ELR (cell line): ENCODE measurements at regions not wholly inside any gene's neighbourhood (a gene's known extent, or its start where the extent isn't known, plus 50 kb on each side); places are given as distances from the start of the nearest gene placed in this dataset.

Experiments used
- DNase-seq: peaks from one replicate; pipeline ENCODE4 v3.0.0-alpha.2; 2015; ENCODE audit warnings: low read depth

DNA sequence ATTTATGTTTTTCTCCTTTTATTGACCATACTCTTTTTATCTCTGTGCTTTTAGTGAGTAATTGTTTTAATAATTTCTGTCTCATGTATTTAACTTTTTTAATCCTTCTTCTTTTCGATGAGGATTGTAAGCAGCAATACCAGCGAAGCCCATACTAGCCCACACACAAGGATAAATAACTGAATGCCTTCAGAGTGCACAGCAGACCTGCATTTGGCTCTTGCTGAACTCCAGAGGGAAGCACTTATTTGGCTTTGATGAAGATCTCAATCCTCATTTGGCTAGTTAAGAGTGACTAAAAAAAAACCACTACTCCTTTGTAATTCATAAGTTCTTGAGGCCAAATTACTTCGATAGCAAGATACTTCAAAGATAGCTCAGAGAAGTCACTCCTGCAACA, 293.3 kb downstream of the METTL15 start:
- DNase-seq: no peak

DNA sequence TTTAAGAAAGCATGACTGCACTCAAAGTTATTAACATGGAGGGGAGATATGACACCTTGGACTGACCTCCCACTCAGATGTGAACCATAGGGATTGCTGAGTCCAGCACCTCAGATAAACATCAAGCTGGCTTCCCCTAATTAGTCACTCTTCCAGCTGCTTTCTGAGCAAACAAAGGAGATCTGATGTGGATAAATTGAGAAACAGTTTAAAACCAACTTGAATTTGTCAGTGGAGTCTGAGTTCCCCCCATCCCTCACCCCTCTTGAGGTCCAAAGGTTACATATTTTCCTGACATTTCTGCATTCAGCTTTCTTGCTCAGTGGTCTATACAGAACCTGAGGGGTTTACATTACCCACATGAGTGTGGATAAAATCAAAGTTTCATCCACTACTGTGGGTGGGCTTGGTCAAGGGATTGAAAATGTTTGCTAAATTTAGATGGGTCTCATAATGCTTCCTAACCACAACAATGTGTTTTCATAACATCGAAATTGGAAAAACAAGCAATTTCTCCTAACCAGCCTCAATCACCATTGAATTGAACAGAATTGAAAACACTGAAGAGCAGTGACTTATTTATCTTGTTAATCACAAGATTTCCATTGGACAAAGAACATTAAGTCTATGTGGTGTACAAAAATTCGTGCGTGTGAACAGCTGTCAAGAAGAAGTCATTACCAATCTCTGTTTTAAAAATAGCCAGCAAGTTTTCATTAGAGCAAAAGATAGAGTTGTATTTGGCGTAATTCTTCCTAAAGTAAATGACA, 292.3 kb downstream of the METTL15 start:
- DNase-seq: peak; percentile 58

DNA sequence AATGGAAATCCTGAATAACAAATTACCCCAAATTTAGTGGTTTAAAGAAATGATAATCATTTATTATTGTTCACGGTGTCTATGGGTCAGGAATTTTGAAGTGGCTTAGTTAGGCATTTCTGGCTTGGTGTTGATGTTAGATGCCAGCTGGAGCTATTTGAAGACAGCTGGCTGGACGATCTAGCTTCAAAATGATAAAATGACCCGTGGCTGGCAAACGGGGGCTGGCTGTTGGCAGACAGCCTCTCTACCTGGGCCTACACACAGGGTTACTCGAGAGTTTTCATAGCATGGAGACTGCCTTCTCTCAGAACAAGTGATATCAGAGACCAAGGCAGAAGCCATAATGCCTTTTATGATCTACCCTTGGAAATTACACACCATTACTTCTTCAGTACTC, 285.2 kb downstream of the METTL15 start:
- DNase-seq: no peak

DNA sequence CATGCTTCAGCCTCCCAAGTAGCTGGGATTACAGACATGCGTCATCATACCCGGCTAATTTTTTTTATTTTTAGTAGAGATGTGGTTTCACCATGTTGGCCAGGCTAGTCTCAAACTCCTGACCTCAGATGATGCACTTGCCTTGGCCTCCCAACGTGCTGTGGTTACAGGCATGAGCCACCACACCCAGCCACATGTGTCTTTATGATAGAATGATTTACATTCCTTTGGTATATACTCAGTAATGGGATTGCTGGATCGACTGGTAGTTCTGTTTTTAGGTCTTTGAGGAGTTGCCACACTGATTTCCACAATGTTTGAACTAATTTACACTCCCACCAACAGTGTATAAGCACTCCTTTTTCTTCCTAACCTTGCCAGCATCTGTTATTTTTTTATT, 276.2 kb downstream of the METTL15 start:
- DNase-seq: peak; percentile 96

DNA sequence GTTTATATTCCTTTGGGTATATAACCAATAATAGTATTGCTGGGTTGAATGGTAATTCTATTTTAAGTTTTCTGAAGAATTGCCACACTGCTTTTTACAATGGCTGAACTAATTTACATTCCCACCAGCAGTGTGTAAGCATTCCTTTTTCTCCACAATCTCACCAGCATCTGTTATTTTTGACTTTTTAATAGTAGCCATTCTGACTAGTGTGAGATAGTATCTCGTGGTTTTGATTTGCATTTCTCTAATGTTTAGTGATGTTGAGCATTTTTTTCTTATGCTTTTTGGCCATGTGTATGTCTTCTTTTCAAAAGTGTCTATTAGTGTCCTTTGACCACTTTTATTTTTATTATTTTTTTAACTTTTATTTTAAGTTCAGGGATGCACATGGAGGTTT, 275.3 kb downstream of the METTL15 start:
- peak; percentile 44 for DNase-seq
